NCI-H526 (cell line): ENCODE measurements at regions not wholly inside any gene's neighbourhood (a gene's known extent, or its start where the extent isn't known, plus 50 kb on each side); places are given as distances from the start of the nearest gene placed in this dataset.

Experiments used
- DNase-seq, 2 experiments: peaks; one replicate each; lab custom pipeline; 2025; lab: John Stamatoyannopoulos, UW

DNA sequence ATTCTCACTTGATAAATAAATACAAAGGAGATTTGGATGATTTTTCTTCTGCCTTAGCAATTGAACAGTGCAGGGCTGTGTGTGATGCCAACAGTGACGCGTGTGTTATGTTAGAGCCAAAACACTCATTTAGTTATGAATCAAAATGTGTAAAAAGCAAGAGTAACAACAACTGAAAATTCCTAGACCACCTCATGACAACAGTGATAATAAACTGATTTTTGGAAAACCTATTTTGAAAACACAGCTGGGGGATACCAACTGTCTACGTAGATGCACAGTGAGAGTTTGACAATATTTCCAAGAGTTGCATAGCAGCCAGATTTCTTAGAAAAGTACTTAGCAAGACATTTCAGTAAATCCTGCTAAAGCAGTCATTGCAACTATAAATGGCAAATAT is 323.9 kb downstream of the GALR1 start:
- no peak for DNase-seq

DNA sequence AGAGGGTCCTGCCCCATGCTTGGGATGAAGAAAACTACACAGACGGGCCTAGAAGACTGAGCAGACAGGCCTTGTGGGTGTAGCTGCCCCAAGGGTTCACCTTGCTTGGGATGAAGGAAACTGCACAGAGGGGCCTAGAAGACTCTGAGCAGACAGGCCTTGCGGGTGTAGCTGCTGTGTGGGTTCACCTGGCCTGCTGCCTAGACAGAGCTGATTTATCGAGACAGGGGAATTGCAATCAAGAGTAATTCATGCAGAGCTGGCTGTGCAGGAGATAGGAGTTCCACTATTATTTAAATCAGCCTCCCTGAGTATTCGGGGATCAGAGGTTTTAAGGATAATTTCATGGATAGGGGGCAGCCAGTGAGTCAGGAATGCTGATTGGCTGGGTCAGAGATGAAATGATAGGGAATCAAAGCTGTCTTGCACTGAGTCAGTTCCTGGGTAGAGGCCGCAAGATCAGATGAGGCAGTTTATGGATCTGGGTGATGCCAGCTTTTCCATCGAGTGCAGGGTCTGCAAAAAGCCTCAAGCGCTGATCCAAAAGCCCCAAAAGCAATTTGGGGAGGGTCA is 341.4 kb downstream of the GALR1 start:
- DNase-seq, result no peak

DNA sequence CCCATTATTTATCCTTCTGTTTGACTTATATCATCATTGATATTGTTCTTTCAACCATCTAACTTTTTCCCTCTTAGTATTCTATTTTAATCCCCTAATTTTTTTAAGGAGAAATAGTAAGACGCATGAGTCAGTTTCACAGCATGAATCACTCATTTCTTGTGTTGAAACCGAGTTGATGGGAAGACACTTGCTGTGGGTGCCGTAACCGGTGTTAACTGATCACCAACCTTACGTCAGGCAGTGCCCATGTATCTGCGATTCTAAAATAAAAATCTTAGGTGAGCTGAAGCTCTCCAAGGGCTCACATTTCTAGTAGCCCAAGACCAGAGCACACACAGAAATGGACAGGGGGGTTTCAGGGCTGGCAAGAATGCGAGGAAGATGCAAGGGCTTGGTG is 348.1 kb downstream of the GALR1 start:
- DNase-seq, result no peak

- DNase-seq, result no peak
Observed at GRCh38 chr18:77600674-77601073, 351.0 kb downstream of the GALR1 start.

DNA sequence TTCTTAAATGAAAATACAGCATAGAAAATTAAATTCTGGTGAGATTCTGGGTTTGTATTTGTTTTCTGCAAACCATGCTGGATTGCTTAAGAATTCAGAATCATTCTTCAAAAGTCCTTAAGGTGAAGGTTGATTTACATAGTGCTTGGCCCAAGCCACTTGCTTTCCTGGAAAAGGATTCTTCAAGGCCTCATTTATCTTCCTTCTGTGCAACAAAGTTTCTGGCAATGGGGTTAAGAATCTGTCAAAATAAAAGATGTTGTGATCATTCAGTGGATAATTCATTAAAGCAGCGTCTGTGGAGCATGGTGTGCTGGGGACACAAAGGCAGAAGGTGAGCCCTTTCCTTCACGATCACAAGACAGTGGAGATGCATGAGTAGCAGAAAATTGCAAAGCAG is 351.9 kb downstream of the GALR1 start:
- no peak for DNase-seq

- no peak for DNase-seq
Observed at GRCh38 chr18:77607087-77607486, 357.4 kb downstream of the GALR1 start.

GRCh38 chr18:77608807-77609206 is 359.2 kb downstream of the GALR1 start:
- DNase-seq, result no peak

- no peak for DNase-seq
Observed at GRCh38 chr18:77617694-77618093, 368.0 kb downstream of the GALR1 start.

DNA sequence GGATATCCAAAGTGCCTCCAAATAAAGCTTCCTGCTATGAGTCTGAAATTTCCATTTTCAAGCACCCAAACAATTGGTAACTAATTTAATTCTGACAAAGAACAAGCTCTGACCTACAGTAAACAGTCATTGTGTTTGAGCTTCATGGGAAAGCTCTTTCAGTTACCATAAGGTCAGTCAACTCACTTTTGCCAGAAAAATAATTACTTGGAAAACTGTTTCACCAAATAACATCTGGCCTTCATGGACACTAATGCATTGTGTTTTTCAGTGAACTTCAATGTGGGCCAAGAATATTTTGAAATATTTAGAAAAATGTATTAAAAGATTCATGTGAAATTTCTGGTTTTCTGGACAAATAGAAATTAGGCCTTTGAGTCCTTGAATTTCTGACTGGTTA is 369.9 kb downstream of the GALR1 start:
- no peak for DNase-seq

DNA sequence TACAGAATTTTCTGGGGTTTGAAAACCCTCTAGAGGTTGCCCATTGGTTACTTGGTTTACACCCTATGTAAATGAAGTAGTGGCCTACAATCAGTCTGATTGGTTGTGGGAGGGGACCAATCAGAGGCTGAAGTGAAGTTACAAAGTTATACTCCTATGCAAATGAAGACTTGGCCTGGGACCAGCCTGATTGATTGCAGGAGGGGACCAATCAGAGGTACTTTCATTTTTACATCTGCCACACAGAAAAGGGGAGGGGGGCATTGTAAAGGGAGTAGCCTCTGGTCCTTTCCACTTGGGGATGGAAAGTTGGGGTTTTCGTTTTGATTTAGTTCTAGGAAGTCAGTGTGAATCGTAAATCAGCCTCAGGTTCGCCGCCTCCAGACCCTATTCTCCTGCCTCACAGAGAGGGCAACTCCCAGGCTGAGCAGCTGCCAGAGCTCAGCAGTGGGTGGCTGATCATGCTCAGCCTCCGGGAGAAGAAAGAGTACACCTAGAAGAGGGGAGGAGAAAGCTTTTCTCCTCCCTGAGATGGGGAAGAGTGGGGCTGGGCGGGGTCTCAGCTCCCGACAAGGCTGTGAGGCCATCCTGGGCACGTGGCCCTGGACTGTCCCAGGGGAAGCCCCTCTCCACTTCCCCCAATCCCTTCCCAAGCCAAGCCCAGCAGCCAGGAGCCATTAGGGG is 372.5 kb downstream of the GALR1 start:
- no peak for DNase-seq

DNA sequence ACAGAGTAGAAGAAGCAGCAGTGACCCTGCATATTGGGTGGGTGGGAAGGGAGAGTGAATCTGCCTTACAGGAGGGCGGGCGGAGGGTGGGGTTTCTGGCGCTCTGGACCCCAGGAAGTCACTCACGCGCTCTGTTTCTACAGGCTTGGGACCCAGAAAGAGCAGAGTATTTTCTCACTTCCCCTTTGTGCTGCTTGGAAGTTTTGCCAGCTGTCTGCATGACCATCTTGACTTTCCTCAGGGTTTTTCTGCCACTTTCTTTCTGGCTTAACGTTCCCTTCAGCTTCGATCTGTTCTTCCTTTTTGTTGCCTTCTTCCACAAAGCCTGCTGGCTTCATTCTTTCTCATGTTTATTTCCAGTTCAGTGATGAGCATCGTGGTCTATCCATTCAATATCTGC is 383.1 kb downstream of the GALR1 start:
- DNase-seq, result no peak

- DNase-seq, result no peak
Observed at GRCh38 chr18:77634494-77634893, 384.8 kb downstream of the GALR1 start.

DNA sequence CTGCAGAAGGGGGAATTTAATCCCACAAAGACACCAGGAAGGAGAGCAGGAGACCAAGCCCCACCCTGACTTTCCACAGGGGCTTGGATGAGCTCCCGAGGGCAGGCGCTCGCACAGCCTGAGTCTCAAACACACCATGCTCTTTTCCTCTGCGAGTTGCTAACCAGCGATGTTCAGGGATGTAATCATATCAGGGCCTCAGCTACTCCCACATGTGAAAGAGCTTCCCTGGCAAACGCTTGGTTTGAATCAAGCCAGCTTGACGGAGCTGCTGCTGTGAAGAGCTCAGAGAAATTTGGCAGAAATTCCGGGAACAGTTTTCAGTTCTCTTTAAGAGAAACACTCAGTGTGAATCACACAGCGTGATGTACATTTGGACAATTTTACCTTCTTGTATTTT is 385.8 kb downstream of the GALR1 start:
- DNase-seq, result no peak

GRCh38 chr18:77635858-77636257 is 386.2 kb downstream of the GALR1 start:
- no peak for DNase-seq

- DNase-seq, result no peak
Observed at GRCh38 chr18:77645170-77645872, 395.7 kb downstream of the GALR1 start.

GRCh38 chr18:77647472-77647871 is 397.8 kb downstream of the GALR1 start:
- DNase-seq, result peak in 1 of 2 experiments; percentile 8

- DNase-seq, result no peak
Observed at GRCh38 chr18:77648411-77648810, 398.8 kb downstream of the GALR1 start.

- peak in 1 of 2 experiments; percentile 76 for DNase-seq
Observed at GRCh38 chr18:77650799-77651385, 401.2 kb downstream of the GALR1 start.

DNA sequence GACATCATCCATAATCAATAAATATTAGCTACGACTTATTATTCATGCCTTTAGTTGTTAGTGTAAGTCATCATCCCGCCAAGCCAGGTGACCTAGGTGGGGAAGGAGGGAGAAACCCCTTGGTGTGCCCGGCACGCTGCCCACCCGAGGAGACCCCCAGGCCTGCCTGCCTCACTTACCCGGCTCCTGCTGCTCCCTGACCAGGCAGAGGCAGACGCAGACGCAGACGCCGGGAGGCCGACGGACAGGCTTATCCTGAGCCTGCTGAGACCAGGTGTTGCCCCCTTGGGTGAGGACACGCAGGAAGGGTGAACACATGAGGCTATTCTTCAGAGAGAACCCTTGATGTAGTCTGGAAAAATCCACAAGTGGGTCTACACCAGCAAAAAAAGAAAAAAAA is 401.8 kb downstream of the GALR1 start:
- no peak for DNase-seq

DNA sequence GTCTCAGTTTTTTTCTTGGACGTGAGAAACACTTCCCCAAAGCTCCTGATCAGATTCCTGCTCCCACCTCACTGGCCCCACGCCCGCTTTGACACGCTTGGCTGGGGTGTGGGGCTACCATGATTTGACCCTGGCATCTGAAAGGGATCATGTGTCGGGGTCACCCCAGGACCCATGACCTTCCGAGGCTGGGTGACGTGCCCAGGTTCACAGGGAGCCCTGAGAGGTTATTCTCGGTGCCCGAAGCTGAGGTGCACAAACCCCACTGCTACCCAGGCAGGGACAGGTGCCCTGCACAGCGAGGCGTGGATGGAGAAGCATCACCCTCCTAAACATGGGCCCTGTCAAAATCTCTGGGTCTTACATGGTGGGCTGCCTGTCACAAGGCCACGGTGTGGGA is 404.1 kb downstream of the GALR1 start:
- DNase-seq, result no peak

- no peak for DNase-seq
Observed at GRCh38 chr18:77654302-77654701, 404.7 kb downstream of the GALR1 start.

- DNase-seq, result no peak
Observed at GRCh38 chr18:77657651-77658298, 408.1 kb downstream of the GALR1 start.

DNA sequence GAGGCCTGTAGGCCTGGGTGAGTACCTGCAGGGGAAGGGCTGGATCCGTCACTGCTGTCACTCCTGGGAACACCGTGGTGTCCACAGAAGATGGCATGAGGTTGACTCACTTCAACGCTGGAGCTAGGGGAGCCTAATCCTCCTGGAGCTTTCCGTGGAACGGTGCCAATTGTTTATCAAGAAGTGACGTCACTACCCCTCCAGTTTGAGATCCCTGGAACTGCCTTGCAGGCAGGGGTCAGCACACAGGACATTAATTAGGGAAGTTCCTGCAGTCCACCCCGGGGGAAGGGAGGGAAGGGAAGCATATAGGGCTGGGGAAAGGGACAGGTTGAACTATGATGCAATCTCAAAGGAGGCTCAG is 408.6 kb downstream of the GALR1 start:
- DNase-seq, result no peak
